ENCODE measurements at regions not wholly inside any gene's neighbourhood (a gene's known extent, or its start where the extent isn't known, plus 50 kb on each side); places are given as distances from the start of the nearest gene placed in this dataset.
A peak's percentile ranks its signal among the peaks of the same experiment; 100 is the strongest.

- no peak for TF ChIP-seq EP300 (IDR thresholded peaks at IDR 0.05)
- no peak for TF ChIP-seq CTCF (IDR thresholded peaks at IDR 0.05)
- no peak for TF ChIP-seq POLR2A (IDR thresholded peaks at IDR 0.05)
- no peak for TF ChIP-seq POLR2AphosphoS5 (IDR thresholded peaks at IDR 0.05)
- Histone ChIP-seq H3K36me3 (no peaks in the 10 kb centered on the region), H3K4me3 (no peak overlapping the region), H3K27ac (peak overlapping the region; percentile 15), H3K9me3 (no peaks in the 10 kb centered on the region), H3K4me1 (peaks cover 70% of the 10 kb centered on the region), H3K27me3 (no peaks in the 10 kb centered on the region)
- DNase-seq (ENCODE audit: low spot score in 2 of 2) = no peak
- WGBS = 62% methylated on average over 4 of the region's 4 CpGs
Measured at GRCh38 chr9:127553793-127554192, 58.3 kb upstream of the STXBP1 start.

DNA sequence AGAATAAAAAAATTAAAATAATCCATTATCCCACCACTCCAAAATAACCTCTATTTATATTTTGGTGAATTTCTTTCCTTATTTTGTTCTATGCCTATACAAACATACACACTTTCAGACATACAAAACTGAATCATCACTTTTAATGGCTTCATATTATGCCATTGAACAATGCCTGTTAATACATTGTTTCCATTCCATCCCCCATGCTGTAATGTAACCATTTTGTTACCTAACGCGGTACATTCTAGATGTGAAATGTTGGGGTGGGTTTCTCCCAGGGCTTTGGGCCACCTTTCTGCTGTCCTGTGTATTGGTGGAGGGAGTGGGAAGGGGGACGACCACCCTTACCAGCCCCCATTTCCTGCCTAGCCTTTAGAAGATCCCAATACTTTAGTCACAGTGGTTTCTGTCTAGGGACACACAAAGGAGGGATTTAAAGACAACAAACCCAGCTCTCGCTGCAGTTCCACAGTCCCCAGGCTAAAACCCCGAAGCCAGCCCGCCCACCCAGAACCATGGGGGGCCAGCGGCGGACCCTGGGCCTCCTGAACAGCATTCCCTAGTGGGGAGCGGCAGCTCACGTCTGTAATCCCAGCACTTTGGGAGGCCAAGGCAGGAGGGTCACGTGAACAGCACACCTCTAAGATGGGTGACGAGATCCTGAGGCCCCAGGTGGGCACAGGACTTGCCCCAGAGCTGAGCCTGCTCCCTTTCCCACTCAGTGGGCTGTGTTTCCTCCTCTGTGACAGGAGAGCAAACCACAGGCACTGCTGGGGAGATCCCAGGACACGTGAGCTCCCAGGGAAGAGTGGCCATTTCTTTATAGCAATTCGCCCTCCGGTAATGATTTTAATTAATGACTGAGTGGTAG lies 56.9 kb upstream of the STXBP1 start:
- DNase-seq (ENCODE audit: low spot score in 2 of 2) = peak in 1 of 2 donors; percentile 73
- Histone ChIP-seq H3K27me3 (no peaks in the 10 kb centered on the region), H3K36me3 (peaks cover 4% of the 10 kb centered on the region), H3K27ac (peak overlapping the region; percentile 84), H3K9me3 (no peaks in the 10 kb centered on the region), H3K4me1 (peaks cover 75% of the 10 kb centered on the region), H3K4me3 (no peak overlapping the region)
- 50% methylated on average over 9 of the region's 15 CpGs for WGBS
- TF ChIP-seq POLR2A (IDR thresholded peaks at IDR 0.05) (no peak), EP300 (IDR thresholded peaks at IDR 0.05) (no peak), POLR2AphosphoS5 (IDR thresholded peaks at IDR 0.05) (no peak), CTCF (IDR thresholded peaks at IDR 0.05) (no peak)

DNA sequence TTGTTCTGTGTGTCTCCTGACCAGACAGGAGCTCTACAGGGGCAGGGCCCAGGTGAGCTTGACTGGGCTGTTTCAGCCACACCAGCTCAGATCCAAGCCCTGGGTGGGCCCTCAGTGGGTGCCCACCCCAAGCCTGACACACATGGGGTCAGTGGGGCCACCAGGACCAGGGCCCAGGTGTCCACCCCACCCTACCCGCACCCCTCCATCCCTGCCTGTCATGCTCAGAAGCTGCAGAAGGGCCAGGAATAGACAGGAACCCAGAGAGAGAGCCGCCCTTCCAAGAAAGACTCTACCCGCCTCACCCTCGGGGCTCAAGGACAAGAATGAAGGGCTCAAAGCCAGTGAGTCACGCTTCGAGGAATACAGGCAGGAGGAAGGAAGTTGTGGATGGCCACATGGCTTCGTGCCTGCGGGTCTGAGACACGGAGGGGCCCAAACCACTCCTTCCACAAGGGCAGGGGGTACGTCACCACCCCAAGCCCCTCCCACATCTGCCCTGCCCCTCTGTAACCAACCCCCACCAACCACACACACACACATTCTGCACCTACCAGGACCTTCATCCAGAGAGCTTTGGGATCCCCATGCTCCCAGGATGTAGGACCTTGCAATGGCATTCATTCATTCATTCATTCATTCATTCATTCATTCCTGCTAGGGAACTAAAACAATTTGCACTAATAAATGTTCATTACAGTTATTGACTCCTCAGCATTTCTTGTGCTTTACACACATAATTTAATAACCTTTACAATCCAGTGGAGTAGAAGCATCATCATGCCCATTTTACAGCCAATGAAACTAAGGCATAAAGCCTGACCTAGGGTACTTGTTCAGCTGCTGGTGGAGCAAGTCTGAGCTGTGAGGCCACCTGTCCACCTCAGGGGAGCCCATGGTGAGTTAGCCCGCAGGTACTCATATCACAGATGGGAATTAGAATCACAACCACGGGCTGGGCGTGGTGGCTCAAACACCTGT lies 55.9 kb upstream of the STXBP1 start:
- Histone ChIP-seq H3K4me1 (peaks cover 75% of the 10 kb centered on the region), H3K36me3 (peaks cover 7% of the 10 kb centered on the region), H3K4me3 (no peak overlapping the region), H3K27ac (peak overlapping the region; percentile 84), H3K9me3 (no peaks in the 10 kb centered on the region), H3K27me3 (no peaks in the 10 kb centered on the region)
- 28% methylated on average over 9 of the region's 13 CpGs for WGBS
- DNase-seq (ENCODE audit: low spot score in 2 of 2) = peak; percentile 91 to 93
- no peak for TF ChIP-seq EP300 (IDR thresholded peaks at IDR 0.05)
- TF ChIP-seq CTCF (IDR thresholded peaks at IDR 0.05) = no peak
- no peak for TF ChIP-seq POLR2A (IDR thresholded peaks at IDR 0.05)
- TF ChIP-seq POLR2AphosphoS5 (IDR thresholded peaks at IDR 0.05) = peak; percentile 37 to 88 (median 60)

DNA sequence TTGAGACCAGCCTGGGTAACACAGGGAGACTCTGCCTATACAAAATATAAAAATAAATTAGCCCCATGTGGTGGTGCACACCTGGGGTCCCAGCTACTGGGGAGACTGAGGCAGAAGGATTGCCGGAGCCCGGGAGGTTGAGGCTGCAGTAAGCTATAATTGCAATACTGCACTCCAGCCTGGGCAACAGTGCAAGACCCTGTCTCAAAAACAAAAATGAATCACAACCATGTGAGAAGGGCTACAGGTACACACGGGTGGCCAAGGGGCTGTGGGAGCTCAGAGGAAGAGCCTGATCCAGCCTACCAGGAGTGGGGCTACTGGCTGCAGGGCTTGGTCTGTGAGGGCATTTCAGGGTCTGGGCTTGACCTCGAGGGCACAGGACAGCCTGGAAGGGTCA lies 55.2 kb upstream of the STXBP1 start:
- WGBS = 63% methylated on average over 4 of the region's 4 CpGs
- no peak for DNase-seq (ENCODE audit: low spot score in 2 of 2)
- Histone ChIP-seq H3K36me3 (peaks cover 7% of the 10 kb centered on the region), H3K4me3 (no peak overlapping the region), H3K4me1 (peaks cover 82% of the 10 kb centered on the region), H3K27ac (peak overlapping the region; percentile 84), H3K27me3 (no peaks in the 10 kb centered on the region), H3K9me3 (no peaks in the 10 kb centered on the region)
- no peak for TF ChIP-seq POLR2A (IDR thresholded peaks at IDR 0.05)
- no peak for TF ChIP-seq CTCF (IDR thresholded peaks at IDR 0.05)
- no peak for TF ChIP-seq POLR2AphosphoS5 (IDR thresholded peaks at IDR 0.05)
- no peak for TF ChIP-seq EP300 (IDR thresholded peaks at IDR 0.05)
